ENCODE measurements at regions not wholly inside any gene's neighbourhood (a gene's known extent, or its start where the extent isn't known, plus 50 kb on each side); places are given as distances from the start of the nearest gene placed in this dataset.
"Not testable (repeated sequence)": the region's sequence is repeated elsewhere in the genome, so short reads cannot be mapped to it uniquely, and the experiment has no call there.

GRCh38 chr10:61818251-61818650 lies 83.2 kb upstream of the ARID5B start:
- TF ChIP-seq CTCF (IDR thresholded peaks at IDR 0.05; ENCODE audit: insufficient read depth, low read length, poor library complexity, severe bottlenecking); EZH2phosphoT487 (conservative IDR thresholded peaks at IDR 0.05; ENCODE audit: low read length): not testable (repeated sequence)
